ENCODE measurements at regions not wholly inside any gene's neighbourhood (a gene's known extent, or its start where the extent isn't known, plus 50 kb on each side); places are given as distances from the start of the nearest gene placed in this dataset.

DNA sequence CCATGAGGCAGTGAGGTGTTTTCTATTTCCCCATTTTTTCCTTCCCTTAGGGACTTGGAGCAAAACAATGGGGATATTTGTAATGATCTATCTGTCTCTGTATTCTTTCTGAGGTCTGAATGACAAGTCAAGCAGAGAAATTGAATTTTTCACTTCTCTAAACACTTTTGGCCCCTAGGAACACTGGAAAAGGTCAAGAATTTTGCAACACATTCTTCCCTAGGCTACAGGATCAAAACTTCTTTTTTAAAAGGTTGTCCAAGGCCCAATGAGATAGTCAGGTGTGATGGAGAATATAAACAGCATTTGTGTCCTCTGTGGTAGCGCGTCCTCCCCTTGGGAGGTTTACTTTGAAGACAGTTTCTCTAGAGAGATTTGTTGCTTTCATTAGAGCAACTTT, 620.5 kb downstream of the TLR4 start:
- Histone ChIP-seq H3K27ac (replicated peaks) (no peak overlapping the region), H3K4me3 (replicated peaks; ENCODE audit: insufficient read depth, low read length) (no peak overlapping the region), H3K27me3 (ENCODE audit: insufficient read depth, poor library complexity, severe bottlenecking) (no peaks in the 10 kb centered on the region)
- no peak for DNase-seq (ENCODE audit: low read depth in 1 of 2, low spot score in 1 of 2)
- TF ChIP-seq, protein P1, sequence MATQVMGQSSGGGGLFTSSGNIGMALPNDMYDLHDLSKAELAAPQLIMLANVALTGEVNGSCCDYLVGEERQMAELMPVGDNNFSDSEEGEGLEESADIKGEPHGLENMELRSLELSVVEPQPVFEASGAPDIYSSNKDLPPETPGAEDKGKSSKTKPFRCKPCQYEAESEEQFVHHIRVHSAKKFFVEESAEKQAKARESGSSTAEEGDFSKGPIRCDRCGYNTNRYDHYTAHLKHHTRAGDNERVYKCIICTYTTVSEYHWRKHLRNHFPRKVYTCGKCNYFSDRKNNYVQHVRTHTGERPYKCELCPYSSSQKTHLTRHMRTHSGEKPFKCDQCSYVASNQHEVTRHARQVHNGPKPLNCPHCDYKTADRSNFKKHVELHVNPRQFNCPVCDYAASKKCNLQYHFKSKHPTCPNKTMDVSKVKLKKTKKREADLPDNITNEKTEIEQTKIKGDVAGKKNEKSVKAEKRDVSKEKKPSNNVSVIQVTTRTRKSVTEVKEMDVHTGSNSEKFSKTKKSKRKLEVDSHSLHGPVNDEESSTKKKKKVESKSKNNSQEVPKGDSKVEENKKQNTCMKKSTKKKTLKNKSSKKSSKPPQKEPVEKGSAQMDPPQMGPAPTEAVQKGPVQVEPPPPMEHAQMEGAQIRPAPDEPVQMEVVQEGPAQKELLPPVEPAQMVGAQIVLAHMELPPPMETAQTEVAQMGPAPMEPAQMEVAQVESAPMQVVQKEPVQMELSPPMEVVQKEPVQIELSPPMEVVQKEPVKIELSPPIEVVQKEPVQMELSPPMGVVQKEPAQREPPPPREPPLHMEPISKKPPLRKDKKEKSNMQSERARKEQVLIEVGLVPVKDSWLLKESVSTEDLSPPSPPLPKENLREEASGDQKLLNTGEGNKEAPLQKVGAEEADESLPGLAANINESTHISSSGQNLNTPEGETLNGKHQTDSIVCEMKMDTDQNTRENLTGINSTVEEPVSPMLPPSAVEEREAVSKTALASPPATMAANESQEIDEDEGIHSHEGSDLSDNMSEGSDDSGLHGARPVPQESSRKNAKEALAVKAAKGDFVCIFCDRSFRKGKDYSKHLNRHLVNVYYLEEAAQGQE (IDR thresholded peaks at IDR 0.05; ENCODE audit: insufficient replicate concordance, low read depth), result no peak
- TF ChIP-seq POLR2AphosphoS5 (IDR thresholded peaks at IDR 0.05; ENCODE audit: low read depth), result no peak
- no peak for TF ChIP-seq GABPA (IDR thresholded peaks at IDR 0.05; ENCODE audit: low read depth)
- TF ChIP-seq, protein P2, sequence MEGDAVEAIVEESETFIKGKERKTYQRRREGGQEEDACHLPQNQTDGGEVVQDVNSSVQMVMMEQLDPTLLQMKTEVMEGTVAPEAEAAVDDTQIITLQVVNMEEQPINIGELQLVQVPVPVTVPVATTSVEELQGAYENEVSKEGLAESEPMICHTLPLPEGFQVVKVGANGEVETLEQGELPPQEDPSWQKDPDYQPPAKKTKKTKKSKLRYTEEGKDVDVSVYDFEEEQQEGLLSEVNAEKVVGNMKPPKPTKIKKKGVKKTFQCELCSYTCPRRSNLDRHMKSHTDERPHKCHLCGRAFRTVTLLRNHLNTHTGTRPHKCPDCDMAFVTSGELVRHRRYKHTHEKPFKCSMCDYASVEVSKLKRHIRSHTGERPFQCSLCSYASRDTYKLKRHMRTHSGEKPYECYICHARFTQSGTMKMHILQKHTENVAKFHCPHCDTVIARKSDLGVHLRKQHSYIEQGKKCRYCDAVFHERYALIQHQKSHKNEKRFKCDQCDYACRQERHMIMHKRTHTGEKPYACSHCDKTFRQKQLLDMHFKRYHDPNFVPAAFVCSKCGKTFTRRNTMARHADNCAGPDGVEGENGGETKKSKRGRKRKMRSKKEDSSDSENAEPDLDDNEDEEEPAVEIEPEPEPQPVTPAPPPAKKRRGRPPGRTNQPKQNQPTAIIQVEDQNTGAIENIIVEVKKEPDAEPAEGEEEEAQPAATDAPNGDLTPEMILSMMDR (IDR thresholded peaks at IDR 0.05; ENCODE audit: insufficient read depth, low read length), result no peak
- TF ChIP-seq SPI1 (IDR thresholded peaks at IDR 0.05; ENCODE audit: borderline replicate concordance, low read depth), result no peak

- no peak for TF ChIP-seq GABPA (IDR thresholded peaks at IDR 0.05; ENCODE audit: low read depth)
- no peak for TF ChIP-seq SPI1 (IDR thresholded peaks at IDR 0.05; ENCODE audit: borderline replicate concordance, low read depth)
- TF ChIP-seq, protein P1 (IDR thresholded peaks at IDR 0.05; ENCODE audit: insufficient replicate concordance, low read depth), result no peak
- DNase-seq (ENCODE audit: low read depth in 1 of 2, low spot score in 1 of 2), result no peak
- Histone ChIP-seq H3K27me3 (ENCODE audit: insufficient read depth, poor library complexity, severe bottlenecking) (no peaks in the 10 kb centered on the region), H3K27ac (replicated peaks) (no peak overlapping the region), H3K4me3 (replicated peaks; ENCODE audit: insufficient read depth, low read length) (no peak overlapping the region)
These were observed 621.6 kb downstream of the TLR4 start for GRCh38 chr9:118325757-118326156.

DNA sequence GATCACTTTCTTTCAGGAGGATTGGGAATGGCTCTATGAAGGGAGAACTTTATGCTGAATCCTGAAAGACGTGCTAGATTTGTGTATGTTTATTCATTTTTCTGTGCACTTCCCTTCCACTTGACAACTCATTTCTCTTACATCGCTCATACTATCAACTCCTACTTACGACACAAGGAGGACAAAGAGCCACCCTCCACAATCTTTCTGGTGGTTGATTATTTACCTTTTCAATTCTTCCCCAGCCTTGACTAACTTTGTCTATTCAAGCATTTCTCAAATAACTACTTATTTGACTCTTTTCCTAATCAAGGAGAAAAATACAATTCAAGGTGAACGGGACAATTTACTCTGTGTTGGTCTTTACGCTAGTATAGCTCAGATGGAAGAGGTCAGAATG, 622.1 kb downstream of the TLR4 start:
- no peak for DNase-seq (ENCODE audit: low read depth in 1 of 2, low spot score in 1 of 2)
- Histone ChIP-seq H3K4me3 (replicated peaks; ENCODE audit: insufficient read depth, low read length) (no peak overlapping the region), H3K27me3 (ENCODE audit: insufficient read depth, poor library complexity, severe bottlenecking) (no peaks in the 10 kb centered on the region), H3K27ac (replicated peaks) (no peak overlapping the region)
- TF ChIP-seq GABPA (IDR thresholded peaks at IDR 0.05; ENCODE audit: low read depth) (no peak), SPI1 (IDR thresholded peaks at IDR 0.05; ENCODE audit: borderline replicate concordance, low read depth) (no peak), POLR2AphosphoS5 (IDR thresholded peaks at IDR 0.05; ENCODE audit: low read depth) (no peak)
- TF ChIP-seq, protein P1 (IDR thresholded peaks at IDR 0.05; ENCODE audit: insufficient replicate concordance, low read depth), result no peak
- TF ChIP-seq, protein P2 (IDR thresholded peaks at IDR 0.05; ENCODE audit: insufficient read depth, low read length), result no peak

All from HL-60 (cell line).